MV-4-11 (cell line): ENCODE measurements at regions not wholly inside any gene's neighbourhood (a gene's known extent, or its start where the extent isn't known, plus 50 kb on each side); places are given as distances from the start of the nearest gene placed in this dataset.
"Not testable (repeated sequence)": the region's sequence is repeated elsewhere in the genome, so short reads cannot be mapped to it uniquely, and the experiment has no call there.

ENCODE experiments used
- DNase-seq: peaks from one replicate; lab custom pipeline; 2025; lab: John Stamatoyannopoulos, UW

- DNase-seq: no peak
Observed at GRCh38 chr11:15660496-15660895, 545.8 kb downstream of the INSC start.

- no peak for DNase-seq
Observed at GRCh38 chr11:15662285-15662684, 547.6 kb downstream of the INSC start.

DNA sequence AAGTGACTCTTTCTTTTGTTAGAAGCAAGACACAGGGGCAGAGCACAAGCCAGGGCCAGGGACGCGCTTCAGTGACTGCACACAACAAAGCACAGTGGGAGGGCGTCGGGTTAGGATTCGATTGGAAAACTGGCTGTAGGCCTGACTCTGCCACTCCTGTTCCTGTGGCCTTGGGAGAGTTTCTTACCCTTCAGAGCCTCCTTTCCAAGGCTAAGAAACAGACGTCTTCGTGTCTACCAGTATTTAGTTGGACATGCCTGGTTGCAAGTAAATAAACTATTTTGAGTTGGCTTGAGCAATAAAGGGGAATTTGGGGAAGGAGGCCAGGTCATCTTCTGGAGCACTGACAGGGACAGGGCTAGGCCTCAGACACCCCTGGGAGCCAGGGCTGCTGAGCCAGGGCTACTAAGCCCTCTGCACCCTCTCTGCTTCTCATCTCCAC is 549.1 kb downstream of the INSC start:
- no peak for DNase-seq

DNA sequence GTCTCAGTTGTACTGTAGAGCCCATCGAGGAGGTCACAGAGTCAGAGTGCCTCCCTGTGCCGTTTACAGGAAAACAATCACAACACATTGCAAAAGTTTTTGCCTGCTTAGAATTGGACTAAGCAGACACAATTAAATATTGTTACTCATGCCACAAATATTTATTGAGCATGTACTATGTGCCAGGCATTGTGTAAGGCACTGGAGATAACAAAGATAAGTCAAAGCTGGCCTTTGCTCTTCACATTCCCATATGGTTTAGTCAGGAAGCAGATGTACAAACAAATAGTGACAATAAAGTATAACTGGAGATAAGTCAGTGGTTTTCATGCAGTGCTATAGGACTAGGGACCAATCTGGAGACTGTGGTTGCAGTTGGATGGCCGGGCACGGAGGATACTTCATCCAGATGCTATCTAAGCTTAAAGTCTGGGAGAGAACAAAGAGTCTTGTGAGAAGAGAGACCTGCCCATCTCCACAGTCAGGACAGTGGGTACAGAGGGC is 550.7 kb downstream of the INSC start:
- no peak for DNase-seq

- no peak for DNase-seq
Observed at GRCh38 chr11:15667127-15667725, 552.5 kb downstream of the INSC start.

GRCh38 chr11:15668718-15669117 is 554.0 kb downstream of the INSC start:
- DNase-seq: no peak

DNA sequence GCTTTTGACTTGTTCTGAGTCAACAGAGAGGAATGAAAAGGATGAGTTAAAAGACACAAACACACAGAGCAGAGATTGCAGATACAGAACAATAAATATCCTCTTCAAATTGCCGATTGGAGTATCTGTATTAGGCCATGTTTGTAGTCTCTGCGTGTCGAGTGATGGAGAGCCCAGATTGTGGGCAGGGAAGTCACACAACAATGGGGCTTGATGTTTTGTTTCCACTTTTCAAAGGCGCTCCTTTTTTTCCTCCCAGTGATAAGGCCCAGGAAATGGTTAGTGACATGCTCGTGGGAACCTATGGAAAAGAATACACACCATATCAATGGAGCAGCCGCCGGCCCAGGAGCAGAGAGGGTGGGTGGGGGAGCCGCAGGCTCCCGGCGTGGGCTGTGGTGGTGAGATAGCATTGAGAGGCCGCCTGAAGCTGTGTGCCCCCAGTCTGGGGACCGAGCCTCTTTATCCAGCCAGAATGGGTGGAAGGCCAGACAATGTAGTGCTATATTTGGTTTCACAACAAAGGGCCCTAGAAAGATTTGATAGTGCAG is 555.9 kb downstream of the INSC start:
- DNase-seq: no peak

DNA sequence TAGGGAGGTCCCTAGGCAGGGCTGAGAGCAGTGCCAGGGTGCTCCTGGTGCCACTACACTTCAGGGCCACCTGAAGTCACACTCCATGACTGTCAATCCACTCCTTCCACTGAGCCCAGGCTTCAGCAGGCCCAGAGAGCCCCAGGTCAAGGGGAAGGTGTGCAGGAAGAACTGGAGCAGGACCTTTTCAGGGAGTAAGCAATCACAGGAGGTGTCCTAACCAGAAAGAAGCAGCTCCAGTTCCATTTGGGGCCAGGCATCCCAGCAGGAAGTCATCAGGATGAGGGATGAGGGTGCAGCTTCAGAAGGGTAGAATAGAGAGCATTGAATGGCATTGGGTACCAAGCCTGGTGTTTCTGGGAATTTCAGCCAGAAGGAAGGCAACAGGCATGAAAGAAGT is 556.5 kb downstream of the INSC start:
- DNase-seq: no peak

DNA sequence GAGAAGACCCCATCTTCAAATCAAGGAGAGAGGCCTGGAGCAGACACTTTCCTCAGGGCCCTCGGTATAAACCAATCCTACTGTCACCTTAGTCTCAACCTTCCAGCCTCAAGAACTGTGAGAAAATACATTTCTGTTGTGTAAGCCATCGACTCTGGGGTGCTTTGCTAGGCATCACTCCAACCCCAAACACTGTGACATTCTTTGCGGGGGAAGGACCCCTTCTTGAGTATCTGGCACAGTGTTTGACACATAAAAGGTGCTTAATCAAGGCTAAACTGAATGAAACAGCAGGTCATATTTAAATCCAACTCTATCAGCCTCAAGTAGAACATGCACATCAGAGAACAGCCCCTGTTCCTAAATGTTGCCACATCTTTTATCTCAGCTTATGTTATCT is 558.1 kb downstream of the INSC start:
- DNase-seq: no peak

GRCh38 chr11:15673408-15673831 is 558.7 kb downstream of the INSC start:
- DNase-seq: no peak

- DNase-seq: no peak
Observed at GRCh38 chr11:15674756-15675155, 560.0 kb downstream of the INSC start.

GRCh38 chr11:15675683-15676082 is 561.0 kb downstream of the INSC start:
- no peak for DNase-seq

DNA sequence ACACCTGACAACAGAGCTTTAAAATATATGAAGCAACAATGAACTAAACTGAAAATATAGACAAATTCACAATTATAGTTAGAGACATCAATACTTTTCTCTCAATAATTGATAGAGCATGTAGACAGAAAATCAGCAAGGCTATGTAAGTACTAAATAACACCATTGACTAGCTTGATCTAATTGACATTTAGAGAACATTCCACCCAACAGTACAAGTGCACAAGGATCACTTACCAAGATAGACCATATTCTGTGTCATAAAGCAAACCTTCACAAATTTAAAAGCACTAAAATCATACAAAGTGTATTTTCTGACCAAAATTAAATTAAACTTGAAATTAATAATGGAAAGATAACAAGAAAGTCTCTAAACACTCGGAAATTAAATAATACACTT is 562.5 kb downstream of the INSC start:
- no peak for DNase-seq

GRCh38 chr11:15683528-15683927 is 568.8 kb downstream of the INSC start:
- DNase-seq: no peak

GRCh38 chr11:15685306-15685705 is 570.6 kb downstream of the INSC start:
- no peak for DNase-seq

DNA sequence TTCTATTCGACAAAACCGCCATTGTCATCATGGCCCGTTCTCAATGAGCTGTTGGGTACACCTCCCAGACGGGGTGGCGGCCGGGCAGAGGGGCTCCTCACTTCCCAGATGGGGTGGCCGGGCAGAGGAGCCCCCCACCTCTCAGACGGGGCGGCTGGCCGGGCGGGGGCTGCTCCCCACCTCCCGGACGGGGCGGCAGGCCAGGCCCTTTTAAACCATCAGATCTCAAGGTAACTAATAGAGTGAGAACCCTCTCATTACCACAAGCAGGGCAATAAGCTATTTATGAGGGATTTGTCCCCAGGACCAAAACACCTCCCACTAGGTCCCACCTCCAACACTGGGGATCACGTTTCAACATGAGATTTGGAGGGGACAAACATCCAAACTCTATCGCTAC is 571.5 kb downstream of the INSC start:
- not testable (repeated sequence) for DNase-seq

DNA sequence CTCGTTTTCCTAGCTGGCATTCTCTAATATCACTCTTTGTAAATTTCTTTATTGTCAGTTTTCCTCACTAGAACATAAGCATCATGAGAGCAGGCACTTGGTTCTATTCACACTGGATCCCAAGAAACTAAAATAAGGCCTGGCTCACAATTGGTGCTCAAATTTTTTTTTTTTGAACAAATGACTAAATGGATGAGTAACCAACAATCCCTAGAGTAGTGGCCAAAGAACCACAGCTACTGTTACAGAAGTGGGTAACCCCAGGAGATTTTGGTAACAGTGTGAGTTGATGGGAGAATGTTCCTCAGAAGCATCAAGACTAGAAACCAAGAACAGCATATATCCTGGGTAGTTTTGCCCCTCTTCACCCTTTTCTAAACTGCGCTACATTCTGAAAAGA is 572.6 kb downstream of the INSC start:
- peak; percentile 11 for DNase-seq

GRCh38 chr11:15688351-15688792 is 573.6 kb downstream of the INSC start:
- no peak for DNase-seq

- no peak for DNase-seq
Observed at GRCh38 chr11:15690320-15690719, 575.6 kb downstream of the INSC start.

DNA sequence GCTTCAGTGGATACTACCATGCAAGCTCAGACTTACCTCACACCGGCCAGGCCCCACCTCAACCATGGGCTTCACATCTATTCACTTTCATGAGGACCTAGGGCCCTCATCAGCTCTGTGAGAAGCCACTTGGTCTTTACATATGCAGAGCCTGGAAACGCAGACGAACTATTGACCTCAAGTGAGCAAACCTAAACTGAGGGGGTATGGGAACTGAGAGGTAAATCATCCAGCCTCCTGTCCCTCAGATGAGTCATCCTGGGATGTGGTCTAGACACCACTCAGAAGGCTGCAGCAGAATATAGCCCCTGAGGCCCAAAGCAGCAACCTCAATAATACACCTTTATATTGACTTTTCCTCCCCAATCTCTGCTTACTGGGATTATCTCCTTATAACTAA is 578.0 kb downstream of the INSC start:
- DNase-seq: peak; percentile 68

DNA sequence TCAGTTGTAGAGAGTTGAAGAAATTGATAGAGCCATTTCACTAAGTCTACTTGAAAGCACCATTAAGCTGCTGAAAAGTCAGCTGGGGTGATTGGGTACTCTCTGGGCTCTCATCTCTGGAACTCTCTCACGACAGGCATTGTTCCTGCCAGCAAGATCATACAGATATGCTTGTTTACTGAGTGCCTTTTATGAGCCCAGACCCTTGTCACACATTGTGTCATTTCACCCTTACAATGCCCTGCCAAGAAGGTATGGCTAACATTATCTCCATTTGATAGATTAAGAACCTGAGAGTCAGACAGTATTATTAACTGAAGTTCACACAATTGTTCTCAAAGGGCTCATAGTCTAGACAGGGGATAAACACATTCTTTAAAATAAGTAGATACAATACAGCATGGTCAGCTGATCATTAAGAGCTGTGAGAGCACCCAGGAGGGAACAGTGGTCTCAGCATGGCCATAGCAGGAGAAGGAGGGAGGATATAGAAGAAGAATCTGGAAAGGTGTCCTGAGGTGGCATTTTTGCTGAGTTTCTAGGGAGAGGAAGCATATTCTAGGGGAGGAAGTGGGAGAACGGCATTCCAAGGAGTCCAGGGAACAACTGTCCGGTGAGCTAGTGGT is 580.5 kb downstream of the INSC start:
- no peak for DNase-seq

DNA sequence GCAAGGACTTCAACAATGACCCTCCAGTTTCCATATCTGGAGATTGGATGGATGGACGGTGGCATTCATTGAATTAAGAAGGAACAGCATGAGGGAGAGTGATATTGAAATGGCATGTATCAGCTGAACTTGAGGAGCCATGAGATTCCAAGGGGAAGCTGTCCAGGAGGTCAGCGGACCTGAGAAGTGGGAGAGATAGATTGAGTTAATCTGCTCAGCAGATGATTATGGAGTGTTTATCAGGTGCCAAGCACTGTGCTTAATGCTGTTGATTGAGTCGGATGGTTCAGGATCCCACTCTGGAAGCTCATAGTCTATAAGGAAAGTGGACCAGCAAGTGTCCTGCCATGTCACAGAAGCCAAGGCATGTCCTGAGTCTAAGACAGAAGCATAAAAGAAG is 581.3 kb downstream of the INSC start:
- DNase-seq: no peak

DNA sequence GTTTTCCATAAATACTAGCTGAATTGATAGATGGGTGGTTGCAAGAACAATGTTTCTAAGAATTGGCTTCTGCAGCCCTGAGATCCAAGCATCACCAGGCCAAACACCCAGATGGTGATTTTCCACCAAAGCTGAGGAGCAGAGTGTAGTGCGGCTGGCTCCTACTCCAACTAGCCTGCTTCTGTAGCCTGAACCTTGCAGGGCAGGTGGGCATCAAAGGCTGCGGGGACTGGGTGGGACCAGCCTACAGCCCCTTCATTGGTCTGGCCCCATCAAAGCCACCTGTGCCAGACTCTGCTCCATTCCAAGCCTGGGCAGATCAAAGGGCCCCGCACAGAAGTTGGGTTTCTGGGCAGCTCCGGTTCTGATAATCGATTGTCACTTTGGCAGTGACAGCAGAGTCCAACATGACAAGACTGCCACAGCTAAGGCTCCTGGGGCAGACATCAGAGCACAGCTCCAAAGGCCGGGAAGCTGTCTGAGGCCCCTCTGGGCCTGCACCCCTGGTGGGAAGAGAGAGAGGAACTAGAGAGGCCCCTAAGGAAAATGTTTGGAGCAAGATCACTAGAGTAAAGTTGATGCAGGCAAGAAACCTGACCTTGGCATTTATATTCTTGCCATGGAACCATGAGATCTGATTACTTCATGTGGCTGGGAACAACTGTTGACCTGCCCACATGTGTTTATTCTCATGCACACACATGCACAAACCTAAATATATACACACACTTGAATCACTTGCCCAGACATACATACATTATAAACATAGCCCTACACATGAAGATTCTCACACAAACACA is 582.9 kb downstream of the INSC start:
- no peak for DNase-seq
